ENCODE measurements at regions not wholly inside any gene's neighbourhood (a gene's known extent, or its start where the extent isn't known, plus 50 kb on each side); places are given as distances from the start of the nearest gene placed in this dataset.
"Not testable (repeated sequence)": the region's sequence is repeated elsewhere in the genome, so short reads cannot be mapped to it uniquely, and the experiment has no call there.

GRCh38 chr2:126952216-126952615 is 53.5 kb downstream of the TEX51 start:
- no peak for DNase-seq
- no peaks in the 10 kb centered on the region for H3K27me3 ChIP-seq (ENCODE audit: control insufficient read depth, insufficient read depth, low read length)
- H3K4me3 ChIP-seq (ENCODE audit: low read length), result no peak overlapping the region
- H3K36me3 ChIP-seq (ENCODE audit: control insufficient read depth, insufficient read depth, low read length), result no peaks in the 10 kb centered on the region
- no CpG with 5 or more reads among the region's 1 CpG for WGBS (ENCODE audit: insufficient coverage, low lambda C conversion rate)
- H3K27ac ChIP-seq (ENCODE audit: low read length), result no peak overlapping the region
- no peaks in the 10 kb centered on the region for H3K4me1 ChIP-seq (ENCODE audit: control insufficient read depth, insufficient read depth, low read length)
- H3K9me3 ChIP-seq (ENCODE audit: control insufficient read depth, low read depth, low read length), result no peaks in the 10 kb centered on the region

GRCh38 chr2:126953483-126953882 is 54.8 kb downstream of the TEX51 start:
- Histone ChIP-seq H3K9me3 (ENCODE audit: control insufficient read depth, low read depth, low read length) (no peaks in the 10 kb centered on the region), H3K36me3 (ENCODE audit: control insufficient read depth, insufficient read depth, low read length) (no peaks in the 10 kb centered on the region), H3K4me3 (ENCODE audit: low read length) (no peak overlapping the region), H3K27me3 (ENCODE audit: control insufficient read depth, insufficient read depth, low read length) (no peaks in the 10 kb centered on the region), H3K27ac (ENCODE audit: low read length) (no peak overlapping the region), H3K4me1 (ENCODE audit: control insufficient read depth, insufficient read depth, low read length) (no peaks in the 10 kb centered on the region)
- WGBS (ENCODE audit: insufficient coverage, low lambda C conversion rate), result no CpG with 5 or more reads among the region's 2 CpGs
- no peak for DNase-seq

GRCh38 chr2:126954831-126955230 is 56.1 kb downstream of the TEX51 start:
- no peaks in the 10 kb centered on the region for H3K9me3 ChIP-seq (ENCODE audit: control insufficient read depth, low read depth, low read length)
- no peaks in the 10 kb centered on the region for H3K4me1 ChIP-seq (ENCODE audit: control insufficient read depth, insufficient read depth, low read length)
- H3K27me3 ChIP-seq (ENCODE audit: control insufficient read depth, insufficient read depth, low read length), result no peaks in the 10 kb centered on the region
- H3K27ac ChIP-seq (ENCODE audit: low read length), result no peak overlapping the region
- DNase-seq, result no peak
- WGBS (ENCODE audit: insufficient coverage, low lambda C conversion rate), result 40% methylated on average over 1 of the region's 1 CpG
- no peaks in the 10 kb centered on the region for H3K36me3 ChIP-seq (ENCODE audit: control insufficient read depth, insufficient read depth, low read length)
- H3K4me3 ChIP-seq (ENCODE audit: low read length), result no peak overlapping the region

GRCh38 chr2:126956773-126957172 is 58.1 kb downstream of the TEX51 start:
- H3K9me3 ChIP-seq (ENCODE audit: control insufficient read depth, low read depth, low read length); H3K4me1 ChIP-seq (ENCODE audit: control insufficient read depth, insufficient read depth, low read length); H3K27me3 ChIP-seq (ENCODE audit: control insufficient read depth, insufficient read depth, low read length); DNase-seq; H3K27ac ChIP-seq (ENCODE audit: low read length); H3K36me3 ChIP-seq (ENCODE audit: control insufficient read depth, insufficient read depth, low read length); H3K4me3 ChIP-seq (ENCODE audit: low read length): not testable (repeated sequence)
- WGBS (ENCODE audit: insufficient coverage, low lambda C conversion rate), result no CpG with 5 or more reads among the region's 4 CpGs

GRCh38 chr2:126963390-126963789 is 64.7 kb downstream of the TEX51 start:
- Histone ChIP-seq H3K27me3 (ENCODE audit: control insufficient read depth, insufficient read depth, low read length) (no peaks in the 10 kb centered on the region), H3K4me3 (ENCODE audit: low read length) (no peak overlapping the region), H3K4me1 (ENCODE audit: control insufficient read depth, insufficient read depth, low read length) (no peaks in the 10 kb centered on the region), H3K36me3 (ENCODE audit: control insufficient read depth, insufficient read depth, low read length) (no peaks in the 10 kb centered on the region), H3K27ac (ENCODE audit: low read length) (no peak overlapping the region), H3K9me3 (ENCODE audit: control insufficient read depth, low read depth, low read length) (peaks cover 3% of the 10 kb centered on the region)
- DNase-seq, result no peak
- no CpG with 5 or more reads among the region's 5 CpGs for WGBS (ENCODE audit: insufficient coverage, low lambda C conversion rate)

GRCh38 chr2:126966601-126967000 is 67.9 kb downstream of the TEX51 start:
- Histone ChIP-seq H3K9me3 (ENCODE audit: control insufficient read depth, low read depth, low read length) (peaks cover 7% of the 10 kb centered on the region), H3K27ac (ENCODE audit: low read length) (no peak overlapping the region), H3K4me1 (ENCODE audit: control insufficient read depth, insufficient read depth, low read length) (no peaks in the 10 kb centered on the region), H3K4me3 (ENCODE audit: low read length) (no peak overlapping the region), H3K27me3 (ENCODE audit: control insufficient read depth, insufficient read depth, low read length) (peaks cover 12% of the 10 kb centered on the region), H3K36me3 (ENCODE audit: control insufficient read depth, insufficient read depth, low read length) (no peaks in the 10 kb centered on the region)
- no peak for DNase-seq
- no CpG with 5 or more reads among the region's 1 CpG for WGBS (ENCODE audit: insufficient coverage, low lambda C conversion rate)

GRCh38 chr2:126970583-126970982 is 71.9 kb downstream of the TEX51 start:
- Histone ChIP-seq H3K27me3 (ENCODE audit: control insufficient read depth, insufficient read depth, low read length) (peaks cover 12% of the 10 kb centered on the region), H3K4me3 (ENCODE audit: low read length) (no peak overlapping the region), H3K4me1 (ENCODE audit: control insufficient read depth, insufficient read depth, low read length) (peaks cover 4% of the 10 kb centered on the region), H3K36me3 (ENCODE audit: control insufficient read depth, insufficient read depth, low read length) (no peaks in the 10 kb centered on the region), H3K27ac (ENCODE audit: low read length) (no peak overlapping the region), H3K9me3 (ENCODE audit: control insufficient read depth, low read depth, low read length) (peaks cover 4% of the 10 kb centered on the region)
- no peak for DNase-seq
- no CpG with 5 or more reads among the region's 3 CpGs for WGBS (ENCODE audit: insufficient coverage, low lambda C conversion rate)

GRCh38 chr2:126971162-126971480 is 72.4 kb downstream of the TEX51 start:
- no peaks in the 10 kb centered on the region for H3K36me3 ChIP-seq (ENCODE audit: control insufficient read depth, insufficient read depth, low read length)
- H3K27ac ChIP-seq (ENCODE audit: low read length), result no peak overlapping the region
- H3K27me3 ChIP-seq (ENCODE audit: control insufficient read depth, insufficient read depth, low read length), result peaks cover 12% of the 10 kb centered on the region
- no peak overlapping the region for H3K4me3 ChIP-seq (ENCODE audit: low read length)
- peaks cover 4% of the 10 kb centered on the region for H3K9me3 ChIP-seq (ENCODE audit: control insufficient read depth, low read depth, low read length)
- H3K4me1 ChIP-seq (ENCODE audit: control insufficient read depth, insufficient read depth, low read length), result peaks cover 4% of the 10 kb centered on the region
- DNase-seq, result no peak
- no CpG with 5 or more reads among the region's 14 CpGs for WGBS (ENCODE audit: insufficient coverage, low lambda C conversion rate)

GRCh38 chr2:126971481-126972278 is 73.0 kb downstream of the TEX51 start:
- no peak overlapping the region for H3K27ac ChIP-seq (ENCODE audit: low read length)
- no CpG with 5 or more reads among the region's 43 CpGs for WGBS (ENCODE audit: insufficient coverage, low lambda C conversion rate)

GRCh38 chr2:126972279-126972626 is 73.6 kb downstream of the TEX51 start:
- Histone ChIP-seq H3K9me3 (ENCODE audit: control insufficient read depth, low read depth, low read length) (peaks cover 4% of the 10 kb centered on the region), H3K36me3 (ENCODE audit: control insufficient read depth, insufficient read depth, low read length) (no peaks in the 10 kb centered on the region), H3K4me1 (ENCODE audit: control insufficient read depth, insufficient read depth, low read length) (peaks cover 4% of the 10 kb centered on the region), H3K27ac (ENCODE audit: low read length) (no peak overlapping the region), H3K4me3 (ENCODE audit: low read length) (no peak overlapping the region), H3K27me3 (ENCODE audit: control insufficient read depth, insufficient read depth, low read length) (peaks cover 12% of the 10 kb centered on the region)
- no peak for DNase-seq
- no CpG with 5 or more reads among the region's 10 CpGs for WGBS (ENCODE audit: insufficient coverage, low lambda C conversion rate)

More at GRCh38 chr2:126971481-126972278, 73.0 kb downstream of the TEX51 start:
- peaks cover 4% of the 10 kb centered on the region for H3K9me3 ChIP-seq (ENCODE audit: control insufficient read depth, low read depth, low read length)
- H3K4me3 ChIP-seq (ENCODE audit: low read length), result peak overlapping the region; percentile 33
- H3K4me1 ChIP-seq (ENCODE audit: control insufficient read depth, insufficient read depth, low read length), result peaks cover 4% of the 10 kb centered on the region
- peak; percentile 63 to 68 for DNase-seq
- peaks cover 12% of the 10 kb centered on the region for H3K27me3 ChIP-seq (ENCODE audit: control insufficient read depth, insufficient read depth, low read length)
- H3K36me3 ChIP-seq (ENCODE audit: control insufficient read depth, insufficient read depth, low read length), result no peaks in the 10 kb centered on the region

- H3K9me3 ChIP-seq (ENCODE audit: control insufficient read depth, low read depth, low read length), result peaks cover 4% of the 10 kb centered on the region
- DNase-seq, result no peak
- no peaks in the 10 kb centered on the region for H3K36me3 ChIP-seq (ENCODE audit: control insufficient read depth, insufficient read depth, low read length)
- peaks cover 12% of the 10 kb centered on the region for H3K27me3 ChIP-seq (ENCODE audit: control insufficient read depth, insufficient read depth, low read length)
- H3K4me1 ChIP-seq (ENCODE audit: control insufficient read depth, insufficient read depth, low read length), result peaks cover 4% of the 10 kb centered on the region
- WGBS (ENCODE audit: insufficient coverage, low lambda C conversion rate), result no CpG with 5 or more reads among the region's 2 CpGs
- no peak overlapping the region for H3K4me3 ChIP-seq (ENCODE audit: low read length)
- no peak overlapping the region for H3K27ac ChIP-seq (ENCODE audit: low read length)
These were observed 75.1 kb downstream of the TEX51 start for GRCh38 chr2:126973745-126974144.

All from large intestine (tissue), 3 donors.